GDM1 (cell line): ENCODE measurements at regions not wholly inside any gene's neighbourhood (a gene's known extent, or its start where the extent isn't known, plus 50 kb on each side); places are given as distances from the start of the nearest gene placed in this dataset.

ENCODE experiments used
- DNase-seq: peaks from one replicate; lab custom pipeline; 2025; lab: John Stamatoyannopoulos, UW

DNA sequence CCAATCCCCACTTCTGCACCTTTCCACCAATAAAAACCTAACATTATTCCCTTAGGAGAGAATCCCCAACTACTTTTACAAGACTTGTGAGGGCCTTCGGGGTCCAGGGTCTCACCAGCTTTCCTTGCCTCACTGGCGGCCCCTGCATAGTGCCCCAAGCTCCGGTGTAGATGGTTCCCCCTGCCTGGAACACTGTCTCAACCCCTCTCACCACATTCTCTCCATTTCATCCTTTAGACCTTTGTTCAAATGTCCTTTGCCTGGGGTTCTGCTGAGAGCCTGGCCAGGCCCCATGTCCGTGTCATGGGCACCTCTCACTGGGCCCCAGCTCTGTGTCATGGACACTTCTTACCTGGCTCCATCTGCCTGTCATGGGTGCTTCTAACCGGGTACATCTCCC lies 64.5 kb upstream of the SORCS3 start:
- no peak for DNase-seq

GRCh38 chr10:104577163-104577562 lies 63.9 kb upstream of the SORCS3 start:
- no peak for DNase-seq

GRCh38 chr10:104577861-104578521 lies 63.1 kb upstream of the SORCS3 start:
- no peak for DNase-seq

GRCh38 chr10:104578671-104579070 lies 62.4 kb upstream of the SORCS3 start:
- no peak for DNase-seq

GRCh38 chr10:104579136-104579535 lies 62.0 kb upstream of the SORCS3 start:
- no peak for DNase-seq

DNA sequence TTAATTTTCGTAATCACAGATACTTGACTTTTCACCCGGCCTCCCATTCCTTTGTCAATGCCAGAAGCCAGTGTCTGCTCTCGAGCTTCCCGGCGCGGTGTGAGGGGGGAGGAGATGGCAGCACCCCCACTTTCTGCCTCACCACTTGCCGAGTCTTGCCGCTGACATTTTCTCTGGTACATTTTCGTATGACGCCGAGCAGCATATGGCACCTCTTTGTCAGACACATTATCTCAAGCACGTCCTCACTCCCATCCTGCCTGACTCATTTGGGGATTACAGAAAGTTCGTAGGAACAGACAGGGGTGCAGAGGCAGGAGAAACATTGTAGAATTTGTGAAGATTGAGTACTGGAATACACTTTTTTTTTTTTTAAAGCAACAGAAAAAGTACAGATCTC lies 60.8 kb upstream of the SORCS3 start:
- no peak for DNase-seq

GRCh38 chr10:104580774-104581675 lies 60.1 kb upstream of the SORCS3 start:
- peak; percentile 17 for DNase-seq

DNA sequence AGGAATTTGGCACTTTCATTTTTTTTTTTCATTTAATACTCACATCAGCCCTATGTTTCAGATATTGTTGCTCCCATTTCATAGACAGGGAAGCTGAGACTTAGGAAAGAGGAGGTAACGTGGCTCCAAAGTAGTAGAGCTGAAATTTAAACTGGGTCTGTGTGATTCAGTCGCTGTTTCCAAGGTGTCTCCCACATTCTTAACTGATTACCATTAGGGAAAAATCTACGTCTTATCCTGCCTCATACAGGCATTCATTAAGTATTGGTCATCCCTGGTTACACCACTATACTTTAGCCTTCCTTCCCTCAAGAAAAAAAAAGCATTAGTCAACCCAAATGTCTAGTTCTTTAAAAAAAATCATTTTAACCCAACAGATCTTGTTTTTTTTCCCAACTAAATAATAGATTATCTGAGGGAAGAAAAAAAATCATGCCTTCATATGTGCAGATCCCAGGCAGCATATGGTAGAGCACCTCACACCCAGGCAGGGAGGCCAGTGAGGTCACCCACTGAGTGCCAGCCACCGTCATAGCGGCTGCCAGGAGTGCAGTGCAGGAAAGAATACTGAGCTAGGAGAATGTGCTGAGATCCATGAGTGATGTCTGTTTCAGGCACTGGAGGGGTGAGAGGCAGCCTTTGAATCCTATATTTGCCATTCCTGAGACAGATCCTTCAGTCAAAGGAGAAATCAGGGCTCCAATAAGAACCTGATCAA lies 59.0 kb upstream of the SORCS3 start:
- DNase-seq, result no peak

DNA sequence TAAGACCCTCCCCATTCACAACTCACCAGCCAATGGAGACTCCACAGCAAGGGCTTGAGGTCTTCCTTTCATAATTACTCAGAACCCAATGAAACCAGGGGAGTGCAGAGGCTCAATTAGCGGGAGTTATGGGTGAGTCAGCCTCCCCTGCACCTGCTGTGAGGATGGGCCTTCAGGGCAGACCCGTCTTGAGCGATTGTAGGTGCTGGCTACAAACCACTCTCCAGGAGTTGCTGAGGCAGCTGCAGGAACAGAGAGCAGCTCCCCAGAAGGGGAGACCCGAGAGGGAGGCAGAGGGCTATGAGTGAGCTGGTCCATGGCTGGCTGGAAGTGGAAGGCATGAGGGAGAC lies 58.5 kb upstream of the SORCS3 start:
- no peak for DNase-seq

DNA sequence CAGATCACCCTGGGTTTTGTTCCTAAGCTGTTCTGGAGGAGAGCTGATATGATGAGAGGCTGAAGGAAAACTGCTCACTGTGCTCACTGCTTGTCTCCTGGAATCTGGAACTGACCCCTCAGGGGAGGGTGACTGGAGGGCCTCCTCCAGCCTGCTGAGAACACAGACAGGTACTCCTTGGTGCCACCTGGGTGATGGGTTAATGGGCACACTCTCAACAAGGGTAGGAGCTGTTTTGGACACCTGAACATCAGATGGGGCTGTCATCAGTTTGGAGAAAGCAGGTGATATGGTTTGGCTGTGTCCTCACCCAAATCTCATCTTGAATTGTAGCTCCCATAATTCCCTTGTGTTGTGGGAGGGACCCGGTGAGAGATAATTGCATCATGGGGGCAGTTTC lies 58.1 kb upstream of the SORCS3 start:
- DNase-seq, result no peak

DNA sequence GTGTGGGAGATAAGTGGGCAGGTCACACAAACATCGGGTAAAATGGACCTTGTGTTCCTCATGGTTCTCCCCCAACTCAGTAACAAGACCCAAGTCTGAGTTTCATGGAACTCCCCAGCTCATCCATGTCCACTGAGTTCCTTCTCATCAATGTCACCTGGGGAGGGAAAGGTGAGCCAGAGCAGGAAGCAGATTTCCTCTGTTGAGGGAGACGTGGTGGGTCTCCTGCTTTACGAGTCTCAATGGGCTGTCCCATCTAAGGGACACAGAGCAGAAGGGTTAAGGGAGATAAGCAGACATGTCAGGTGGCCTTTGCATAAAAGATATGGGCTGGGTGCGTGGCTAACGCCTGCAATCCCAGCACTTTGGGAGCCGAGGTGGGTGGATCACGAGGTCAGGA lies 56.5 kb upstream of the SORCS3 start:
- no peak for DNase-seq

GRCh38 chr10:104587751-104588150 lies 53.3 kb upstream of the SORCS3 start:
- DNase-seq, result no peak

- DNase-seq, result no peak
Measured at GRCh38 chr10:104589431-104589830, 51.7 kb upstream of the SORCS3 start.

DNA sequence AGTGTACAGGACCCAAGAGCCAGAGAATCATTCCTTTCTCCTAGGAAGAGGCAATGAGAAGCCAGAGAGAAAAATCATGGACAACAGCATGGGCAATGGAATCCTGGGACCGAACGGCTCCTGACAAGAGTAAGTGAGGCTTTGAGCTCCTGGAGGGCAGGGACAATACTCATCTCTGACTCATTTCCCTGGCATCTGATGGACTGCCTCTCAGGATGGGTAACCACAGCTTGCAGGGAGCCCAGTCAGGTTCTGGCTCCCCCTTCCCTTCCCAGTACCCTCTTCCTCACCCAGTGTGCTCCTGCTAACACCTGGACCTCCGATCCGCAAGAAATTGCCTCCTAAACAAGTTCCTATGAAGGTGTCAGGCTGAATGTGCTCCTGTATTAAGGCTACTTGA lies 51.2 kb upstream of the SORCS3 start:
- DNase-seq, result no peak
